Effector memory CD8-positive, alpha-beta T cell (primary cell): ENCODE measurements at regions not wholly inside any gene's neighbourhood (a gene's known extent, or its start where the extent isn't known, plus 50 kb on each side); places are given as distances from the start of the nearest gene placed in this dataset.
A peak's percentile ranks its signal among the peaks of the same experiment; 100 is the strongest.

Source experiments
- ATAC-seq: fragments of 150-1000 bp; cut with Tn5 transposase; replicated peaks from 2 replicates; pipeline ENCODE4 v1.10.0; 2021; ENCODE audit warnings: mild to moderate bottlenecking, moderate library complexity
- DNase-seq, 3 experiments: peaks; one replicate each; pipeline ENCODE4 v3.0.0; 2021
- H3K27ac Mint-ChIP-seq, 2 donors: one replicate each; pipeline ENCODE4 v1.8.0; 2022; ENCODE audit warnings: mild to moderate bottlenecking in 2 of 2, mixed read lengths in 2 of 2, moderate library complexity in 2 of 2
- H3K27me3 Mint-ChIP-seq, 2 donors: one replicate each; pipeline ENCODE4 v1.8.0; 2022; ENCODE audit warnings: mixed read lengths in 2 of 2
- H3K36me3 Mint-ChIP-seq: one replicate; pipeline ENCODE4 v1.8.0; 2022; ENCODE audit warnings: mild to moderate bottlenecking, moderate library complexity, mixed read lengths; ENCODE audit not compliant: insufficient read depth
- H3K4me1 Mint-ChIP-seq, 2 donors: one replicate each; pipeline ENCODE4 v1.8.0; 2022; ENCODE audit warnings: low read depth in 2 of 2, mixed read lengths in 2 of 2
- H3K4me3 Mint-ChIP-seq, 2 donors: one replicate each; pipeline ENCODE4 v1.8.0; 2022; ENCODE audit warnings: mild to moderate bottlenecking in 2 of 2, mixed read lengths in 2 of 2, moderate library complexity in 2 of 2
- H3K9me3 Mint-ChIP-seq, 2 donors: one replicate each; pipeline ENCODE4 v1.8.0; 2022; ENCODE audit warnings: mixed read lengths in 2 of 2

DNA sequence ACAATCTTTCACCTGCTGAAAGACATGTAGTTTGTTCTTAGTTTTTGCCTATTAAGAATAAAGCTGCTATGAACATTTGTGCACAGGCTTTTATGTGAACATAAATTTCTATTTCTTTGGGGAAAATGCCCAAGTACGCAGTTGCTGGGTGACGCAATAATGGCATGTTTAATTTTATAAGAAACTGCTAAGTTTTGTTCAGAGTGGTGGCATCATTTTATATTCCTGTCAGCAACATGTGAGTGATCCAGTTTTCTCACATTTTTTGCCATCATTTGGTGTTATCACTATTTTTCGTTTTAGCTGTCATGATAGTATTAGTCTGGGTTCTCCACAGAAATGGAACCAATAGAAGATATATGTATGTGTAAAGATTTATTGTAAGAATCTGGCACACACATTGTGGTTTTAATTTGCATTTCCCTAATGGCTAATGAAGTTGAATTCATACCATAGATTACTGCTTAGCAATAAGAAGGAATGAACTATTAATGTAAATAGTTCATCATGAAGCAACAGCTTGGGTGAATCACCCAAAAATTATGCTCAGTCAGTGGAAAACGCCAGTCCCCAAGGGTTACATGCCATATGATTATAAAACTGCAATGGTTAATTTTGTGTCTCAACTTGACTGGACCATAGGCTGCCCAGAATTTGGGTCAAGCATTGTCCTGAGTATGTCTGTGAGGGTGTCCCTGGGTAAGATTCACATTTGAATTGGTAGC, 358.6 kb downstream of the MSX2 start:
- no peak overlapping the region for H3K27ac Mint-ChIP-seq
- ATAC-seq (no peak), DNase-seq (no peak)
- H3K36me3 Mint-ChIP-seq = no peaks in the 10 kb centered on the region
- no peaks in the 10 kb centered on the region for H3K4me1 Mint-ChIP-seq
- no peak overlapping the region for H3K4me3 Mint-ChIP-seq
- no peaks in the 10 kb centered on the region for H3K9me3 Mint-ChIP-seq
- no peaks in the 10 kb centered on the region for H3K27me3 Mint-ChIP-seq

DNA sequence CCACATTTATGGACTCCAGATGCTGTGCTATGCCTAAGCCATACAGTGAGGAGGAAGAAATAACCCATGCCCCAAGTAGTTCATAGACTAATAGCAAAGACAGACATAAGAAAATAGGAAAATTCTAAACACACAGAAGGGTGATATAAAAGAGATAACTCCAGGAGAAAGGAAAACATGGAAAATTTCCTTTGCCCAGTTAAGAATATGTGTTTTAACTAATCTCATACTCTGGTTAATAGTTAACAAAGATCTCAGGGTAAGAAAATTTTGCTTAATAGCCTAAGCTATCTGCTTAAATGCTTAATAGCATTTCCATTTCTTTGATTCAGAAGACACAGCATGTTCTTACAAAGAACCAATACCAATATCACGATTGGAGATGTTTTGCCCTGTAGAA, 358.0 kb downstream of the MSX2 start:
- Mint-ChIP-seq H3K36me3 (no peaks in the 10 kb centered on the region), H3K9me3 (no peaks in the 10 kb centered on the region), H3K4me3 (no peak overlapping the region), H3K27me3 (no peaks in the 10 kb centered on the region), H3K4me1 (no peaks in the 10 kb centered on the region), H3K27ac (no peak overlapping the region)
- ATAC-seq = no peak
- no peak for DNase-seq

DNA sequence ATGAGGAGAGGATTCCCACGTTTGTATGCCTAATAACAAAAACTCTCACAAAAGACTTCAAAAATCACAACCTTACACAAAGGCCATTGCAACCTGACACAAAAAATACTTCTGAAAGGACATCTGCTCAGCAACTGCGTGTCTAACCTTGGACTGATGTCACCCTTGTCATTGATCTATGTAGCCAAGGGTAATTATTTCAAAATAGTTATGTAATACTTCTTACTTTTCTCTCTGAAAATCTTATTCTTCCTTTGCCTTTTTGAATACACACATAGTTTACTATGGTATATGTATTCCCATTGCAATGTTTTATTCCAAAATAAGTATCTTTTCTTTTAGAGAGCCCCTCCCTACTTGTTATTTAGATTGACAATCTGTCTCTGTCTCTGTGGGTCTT, 355.3 kb downstream of the MSX2 start:
- DNase-seq = no peak
- Mint-ChIP-seq H3K4me1 (no peaks in the 10 kb centered on the region), H3K27ac (no peak overlapping the region), H3K9me3 (no peaks in the 10 kb centered on the region), H3K4me3 (no peak overlapping the region), H3K27me3 (no peaks in the 10 kb centered on the region), H3K36me3 (no peaks in the 10 kb centered on the region)
- ATAC-seq = no peak

DNA sequence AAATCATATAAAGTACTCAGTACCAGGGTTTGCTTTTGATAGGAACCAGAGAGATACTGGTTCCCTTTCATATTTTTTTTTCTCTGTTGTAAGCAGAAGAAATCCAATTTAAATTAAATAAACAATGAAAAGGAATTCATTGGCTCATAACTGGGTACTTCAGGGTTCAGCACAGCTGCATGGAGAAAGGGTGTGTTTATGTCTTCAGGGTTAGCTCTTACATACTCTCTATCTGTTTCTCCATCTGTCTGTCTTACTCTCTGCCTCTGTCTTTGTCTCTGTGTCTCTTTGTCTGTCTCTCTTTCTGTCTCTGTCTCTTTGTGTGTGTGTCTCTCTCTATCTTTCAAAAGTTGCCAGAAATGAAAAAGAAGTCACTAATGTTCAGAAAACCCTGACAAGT, 345.9 kb downstream of the MSX2 start:
- no peaks in the 10 kb centered on the region for H3K36me3 Mint-ChIP-seq
- ATAC-seq (no peak), DNase-seq (no peak)
- peaks cover 0 to 9% of the 10 kb centered on the region in 2 donors for H3K27me3 Mint-ChIP-seq
- H3K4me3 Mint-ChIP-seq = no peak overlapping the region
- H3K4me1 Mint-ChIP-seq = no peaks in the 10 kb centered on the region
- no peaks in the 10 kb centered on the region for H3K9me3 Mint-ChIP-seq
- no peak overlapping the region for H3K27ac Mint-ChIP-seq

DNA sequence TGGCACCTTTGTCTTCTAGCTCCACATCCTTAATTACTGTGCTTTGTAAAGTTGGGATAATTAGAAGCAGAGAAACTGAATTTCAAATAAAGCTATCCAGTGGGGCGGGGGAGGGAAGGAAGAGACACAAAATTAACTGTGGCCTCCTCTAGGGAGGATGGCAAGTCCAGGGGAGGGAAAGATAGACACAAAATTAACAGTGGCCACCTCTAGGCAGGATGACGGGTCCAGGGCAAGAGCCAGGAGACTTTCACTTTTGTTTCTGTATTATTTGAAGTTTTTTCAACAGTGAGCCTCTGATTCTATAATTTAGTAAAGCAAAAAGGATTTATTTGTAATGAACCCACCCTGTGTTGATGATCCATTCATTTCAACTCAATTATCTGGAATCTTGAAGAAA, 335.9 kb downstream of the MSX2 start:
- no peak overlapping the region for H3K27ac Mint-ChIP-seq

DNA sequence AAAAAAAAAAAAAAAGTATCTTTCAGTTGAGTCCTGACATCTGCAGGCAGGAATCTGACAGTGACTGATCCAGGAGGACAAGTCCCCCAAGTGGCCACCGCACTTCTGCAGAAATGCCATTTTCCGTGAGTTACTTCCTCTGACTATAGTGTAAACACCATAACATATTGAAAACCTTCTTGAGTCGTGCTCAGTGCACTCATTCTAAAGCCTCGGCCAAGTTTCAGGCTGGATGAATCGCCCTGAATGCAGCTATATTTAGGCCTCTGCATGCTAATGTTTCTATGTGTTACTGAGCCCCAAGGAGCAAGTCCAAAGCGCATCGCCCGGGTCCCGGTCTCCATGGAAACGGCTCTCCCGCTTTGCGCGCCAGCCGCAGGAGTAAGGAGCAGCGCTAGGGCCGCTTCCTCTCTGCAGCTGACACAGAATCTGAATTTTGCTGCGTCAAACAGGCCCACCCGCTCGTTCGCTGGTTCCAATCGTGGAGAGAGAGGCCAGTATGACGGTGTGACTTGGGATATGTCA, 335.4 kb downstream of the MSX2 start:
- H3K9me3 Mint-ChIP-seq = no peaks in the 10 kb centered on the region
- H3K36me3 Mint-ChIP-seq = no peaks in the 10 kb centered on the region
- no peak for ATAC-seq
- DNase-seq = no peak
- peaks cover 7% of the 10 kb centered on the region in 2 donors for H3K4me1 Mint-ChIP-seq
- peaks cover 0 to 28% of the 10 kb centered on the region in 2 donors for H3K27me3 Mint-ChIP-seq
- H3K27ac Mint-ChIP-seq = no peak overlapping the region
- H3K4me3 Mint-ChIP-seq = peak overlapping the region; percentile 59 to 60

More for the DNA sequence above, 335.9 kb downstream of the MSX2 start:
- Mint-ChIP-seq H3K4me1 (peaks cover 7% of the 10 kb centered on the region in 2 donors), H3K27me3 (peaks cover 0 to 28% of the 10 kb centered on the region in 2 donors), H3K9me3 (no peaks in the 10 kb centered on the region), H3K4me3 (peak overlapping the region; percentile 59 to 60), H3K36me3 (no peaks in the 10 kb centered on the region)
- DNase-seq = no peak
- no peak for ATAC-seq

DNA sequence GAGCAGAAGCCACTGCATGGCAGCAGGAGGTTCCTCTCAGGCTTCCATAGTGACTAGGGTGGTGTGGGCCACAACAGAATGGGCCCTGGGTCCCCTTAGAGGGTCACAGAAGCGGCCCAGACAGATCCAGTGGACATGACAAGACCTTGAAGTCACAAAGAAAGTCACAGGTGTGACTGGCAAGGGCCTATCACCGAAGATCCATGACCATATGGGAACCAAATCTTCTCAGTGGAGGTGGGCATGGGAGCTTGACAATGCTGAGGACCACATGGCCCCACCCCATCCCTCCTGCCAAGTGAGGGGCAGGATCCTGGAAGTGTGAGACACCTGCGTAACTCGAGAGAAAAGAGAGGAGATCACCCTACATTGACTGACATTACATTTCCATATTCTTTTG, 332.4 kb downstream of the MSX2 start:
- ATAC-seq = no peak
- Mint-ChIP-seq H3K27ac (no peak overlapping the region), H3K4me3 (no peak overlapping the region), H3K4me1 (peaks cover 7% of the 10 kb centered on the region in 2 donors), H3K36me3 (no peaks in the 10 kb centered on the region), H3K9me3 (no peaks in the 10 kb centered on the region), H3K27me3 (peaks cover 0 to 31% of the 10 kb centered on the region in 2 donors)
- no peak for DNase-seq

DNA sequence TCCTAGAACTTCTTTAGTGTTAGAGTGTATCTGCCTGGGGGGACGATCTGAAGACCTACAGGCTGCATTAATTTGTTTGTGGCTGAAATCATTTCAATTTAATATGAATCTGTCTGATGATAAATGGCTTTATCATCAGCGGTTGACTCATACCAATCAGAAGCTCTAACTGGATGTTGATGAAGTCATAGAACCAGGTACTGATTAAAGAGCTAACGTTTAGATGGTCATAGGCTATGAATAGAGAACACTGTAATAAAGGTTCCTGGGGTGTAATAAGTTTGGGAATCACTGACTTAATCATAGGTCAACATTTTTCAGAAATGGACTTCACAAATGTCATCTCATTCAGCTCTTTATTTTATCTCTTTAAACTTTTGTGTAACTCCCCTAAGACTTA, 329.9 kb downstream of the MSX2 start:
- Mint-ChIP-seq H3K27ac (no peak overlapping the region), H3K4me3 (no peak overlapping the region), H3K4me1 (no peaks in the 10 kb centered on the region), H3K27me3 (peaks cover 0 to 23% of the 10 kb centered on the region in 2 donors), H3K9me3 (no peaks in the 10 kb centered on the region), H3K36me3 (no peaks in the 10 kb centered on the region)
- no peak for ATAC-seq
- no peak for DNase-seq

DNA sequence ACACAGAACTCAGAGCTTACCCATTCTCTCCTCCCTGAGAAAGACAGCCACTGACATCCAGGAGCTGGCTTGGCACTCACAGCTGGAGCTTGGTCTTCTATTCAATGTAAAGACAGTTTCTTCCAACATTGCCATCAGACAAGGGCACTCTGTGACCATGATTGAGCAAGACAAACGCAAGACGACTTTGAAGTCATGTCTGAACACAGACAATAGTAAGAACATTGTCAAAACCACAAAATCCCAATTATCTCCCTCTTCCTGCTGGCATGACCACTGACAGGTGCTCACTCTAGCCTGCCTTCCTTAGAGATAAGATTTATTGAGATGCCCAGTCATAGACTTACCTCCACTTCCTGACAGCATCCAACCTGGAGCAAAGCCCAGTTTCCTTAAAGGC, 328.0 kb downstream of the MSX2 start:
- no peaks in the 10 kb centered on the region for H3K4me1 Mint-ChIP-seq
- ATAC-seq (no peak), DNase-seq (no peak)
- no peak overlapping the region for H3K4me3 Mint-ChIP-seq
- H3K36me3 Mint-ChIP-seq = no peaks in the 10 kb centered on the region
- no peaks in the 10 kb centered on the region for H3K9me3 Mint-ChIP-seq
- no peak overlapping the region for H3K27ac Mint-ChIP-seq
- H3K27me3 Mint-ChIP-seq = peaks cover 0 to 11% of the 10 kb centered on the region in 2 donors

DNA sequence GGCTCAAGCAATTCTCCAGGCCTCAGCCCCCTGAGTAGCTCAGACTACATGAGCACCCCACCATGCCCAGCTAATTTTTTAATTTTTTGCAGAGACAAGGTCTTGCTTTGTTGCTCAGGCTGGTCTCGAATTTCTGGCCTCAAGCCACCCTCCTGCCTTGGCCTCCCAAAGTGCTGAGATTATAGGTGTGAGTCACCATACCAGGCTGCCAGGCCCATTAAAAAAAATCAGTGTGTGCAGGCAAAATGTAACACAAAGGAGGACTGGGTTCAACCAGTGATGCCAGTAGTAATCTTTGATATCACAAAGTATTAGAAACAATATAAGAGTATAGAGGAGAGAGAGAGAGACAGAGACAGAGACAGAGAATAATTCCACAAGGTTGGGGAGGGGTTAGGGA, 322.7 kb downstream of the MSX2 start:
- Mint-ChIP-seq H3K27me3 (peaks cover 7 to 10% of the 10 kb centered on the region in 2 donors), H3K9me3 (no peaks in the 10 kb centered on the region), H3K27ac (no peak overlapping the region)

DNA sequence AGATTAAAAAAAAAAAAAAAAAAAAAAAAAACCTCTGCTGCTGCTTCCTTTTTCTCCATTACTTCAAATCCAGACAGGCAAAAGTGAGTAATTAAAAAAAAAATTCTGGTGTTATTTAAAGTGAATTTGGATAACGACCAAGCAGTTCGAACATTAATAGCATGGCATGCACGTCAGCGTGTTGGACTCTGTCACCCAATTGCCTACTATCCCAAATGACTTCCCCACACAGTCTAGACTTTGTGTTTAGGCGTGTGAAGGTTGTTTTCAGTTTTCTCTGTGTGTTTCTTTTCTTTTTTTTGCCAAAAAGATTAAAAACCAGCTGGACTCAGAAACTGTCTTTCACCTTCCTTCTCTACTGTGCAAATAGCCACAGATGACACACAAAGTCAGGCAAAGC, 321.4 kb downstream of the MSX2 start:
- Mint-ChIP-seq H3K27me3 (peaks cover 7 to 10% of the 10 kb centered on the region in 2 donors), H3K4me3 (no peak overlapping the region), H3K27ac (no peak overlapping the region), H3K36me3 (no peaks in the 10 kb centered on the region), H3K9me3 (peaks cover 0 to 2% of the 10 kb centered on the region in 2 donors), H3K4me1 (no peaks in the 10 kb centered on the region)
- DNase-seq (no peak), ATAC-seq (no peak)

More for the DNA sequence above, 322.7 kb downstream of the MSX2 start:
- Mint-ChIP-seq H3K36me3 (no peaks in the 10 kb centered on the region), H3K4me3 (no peak overlapping the region), H3K4me1 (no peaks in the 10 kb centered on the region)
- ATAC-seq (no peak), DNase-seq (no peak)

DNA sequence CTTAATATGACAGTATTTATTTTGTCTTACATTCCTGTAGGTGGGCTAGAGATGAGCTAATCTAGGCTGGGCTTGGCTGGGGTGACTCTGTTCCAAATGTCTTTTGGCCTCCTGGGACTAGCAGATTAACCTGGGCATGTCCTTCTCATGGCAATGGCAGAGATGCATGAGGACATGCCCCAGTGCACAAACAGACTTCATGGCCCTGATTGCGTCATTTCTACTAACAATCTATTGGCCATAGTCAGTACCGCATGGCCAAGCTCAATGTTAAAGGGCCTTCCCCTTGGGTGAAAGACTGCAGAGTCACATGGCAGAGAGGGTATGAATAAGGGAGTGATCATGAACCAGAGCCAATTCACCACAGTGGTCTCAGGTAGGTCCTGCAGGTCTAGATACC, 313.4 kb downstream of the MSX2 start:
- DNase-seq = no peak
- Mint-ChIP-seq H3K27me3 (no peaks in the 10 kb centered on the region), H3K36me3 (no peaks in the 10 kb centered on the region), H3K27ac (no peak overlapping the region), H3K9me3 (peaks cover 0 to 6% of the 10 kb centered on the region in 2 donors), H3K4me1 (no peaks in the 10 kb centered on the region), H3K4me3 (no peak overlapping the region)
- no peak for ATAC-seq

DNA sequence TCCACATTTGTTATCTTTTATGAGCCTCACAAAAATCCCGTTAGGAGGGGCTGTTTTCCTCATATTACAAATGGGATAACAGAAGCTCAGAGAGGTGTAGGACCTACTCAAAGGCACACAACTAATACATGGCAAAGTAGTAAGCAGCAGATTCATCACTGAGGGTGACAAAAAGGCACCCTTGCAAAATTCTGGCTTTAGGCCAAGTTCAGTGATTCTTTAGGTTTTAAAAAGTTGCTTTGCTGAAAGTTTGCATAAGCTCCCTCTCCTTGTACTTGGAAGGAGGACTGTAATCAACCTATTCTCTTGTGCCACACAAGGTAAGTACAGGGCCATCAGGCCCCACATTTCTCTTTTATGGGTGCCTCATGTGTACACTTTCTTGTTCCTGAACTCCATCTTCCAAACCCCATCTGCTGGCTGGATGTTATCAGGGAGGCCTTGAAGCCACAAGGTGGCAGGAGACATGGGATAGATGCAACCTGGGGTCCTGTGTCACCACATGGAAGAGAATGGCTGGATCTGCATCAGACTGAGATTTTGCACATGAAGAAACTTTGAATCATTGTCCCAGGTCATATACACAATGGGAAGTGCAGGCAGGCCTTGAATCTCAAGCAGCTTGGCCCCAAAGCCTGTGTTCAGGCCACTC, 311.6 kb downstream of the MSX2 start:
- no peak for ATAC-seq
- Mint-ChIP-seq H3K27ac (no peak overlapping the region), H3K9me3 (peaks cover 0 to 4% of the 10 kb centered on the region in 2 donors), H3K36me3 (no peaks in the 10 kb centered on the region), H3K4me3 (no peak overlapping the region), H3K4me1 (no peaks in the 10 kb centered on the region), H3K27me3 (no peaks in the 10 kb centered on the region)
- no peak for DNase-seq

DNA sequence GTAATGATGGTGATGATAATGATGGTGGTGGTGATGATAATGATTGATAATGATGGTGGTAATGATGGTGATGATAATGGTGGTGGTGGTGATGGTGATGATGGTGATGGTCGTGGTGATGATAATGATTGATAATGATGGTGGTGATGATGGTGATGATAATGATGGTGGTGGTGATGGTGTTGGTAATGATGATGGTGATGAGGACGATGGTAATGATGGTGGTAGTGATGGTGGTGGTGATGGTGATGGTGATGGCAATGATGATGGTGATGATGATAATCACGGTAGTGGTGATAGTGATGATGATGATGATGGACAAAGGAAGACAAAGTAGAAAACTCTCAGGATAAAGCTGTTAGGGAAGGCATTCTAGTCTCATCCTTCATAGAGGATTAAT, 310.5 kb downstream of the MSX2 start:
- Mint-ChIP-seq H3K27me3 (no peaks in the 10 kb centered on the region), H3K4me1 (no peaks in the 10 kb centered on the region)
- no peak for ATAC-seq

More for the DNA sequence above, 310.5 kb downstream of the MSX2 start:
- Mint-ChIP-seq H3K9me3 (peaks cover 0 to 4% of the 10 kb centered on the region in 2 donors), H3K27ac (no peak overlapping the region), H3K36me3 (no peaks in the 10 kb centered on the region), H3K4me3 (no peak overlapping the region)
- DNase-seq = no peak
